NCI-H2227 (cell line): ENCODE measurements at regions not wholly inside any gene's neighbourhood (a gene's known extent, or its start where the extent isn't known, plus 50 kb on each side); places are given as distances from the start of the nearest gene placed in this dataset.
A peak's percentile ranks its signal among the peaks of the same experiment; 100 is the strongest.

Experiments
- DNase-seq: peaks from one replicate; lab custom pipeline; 2025; ENCODE audit not compliant: unreplicated experiment; lab: John Stamatoyannopoulos, UW

DNA sequence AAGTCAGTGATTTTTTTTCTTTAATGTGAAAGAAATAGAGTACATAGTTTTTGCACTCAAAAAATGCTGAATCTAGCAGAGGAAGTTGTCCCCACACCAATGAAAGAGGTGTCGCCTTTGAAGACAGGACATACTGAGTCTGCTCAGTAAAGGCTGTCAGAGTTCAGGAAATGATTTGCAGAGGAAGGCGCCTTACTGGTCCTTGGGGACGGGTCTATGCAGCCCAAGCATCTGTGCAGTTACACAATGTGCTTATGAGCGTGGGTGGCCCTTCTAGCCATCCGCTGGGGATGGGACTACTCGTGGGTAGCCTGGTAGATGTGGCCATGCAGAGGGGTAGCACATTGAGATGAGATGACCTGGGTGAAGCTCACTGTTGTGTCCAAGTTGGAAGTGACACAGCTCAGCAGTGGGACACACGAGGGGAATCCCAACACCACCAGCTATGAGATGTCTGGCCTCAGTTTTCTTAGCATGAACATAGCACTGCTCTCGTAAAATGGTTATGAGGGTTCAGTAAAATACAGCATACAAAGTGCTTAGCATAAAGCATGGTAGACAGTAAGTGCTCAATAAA lies 116.5 kb upstream of the RBPJ start:
- no peak for DNase-seq

DNA sequence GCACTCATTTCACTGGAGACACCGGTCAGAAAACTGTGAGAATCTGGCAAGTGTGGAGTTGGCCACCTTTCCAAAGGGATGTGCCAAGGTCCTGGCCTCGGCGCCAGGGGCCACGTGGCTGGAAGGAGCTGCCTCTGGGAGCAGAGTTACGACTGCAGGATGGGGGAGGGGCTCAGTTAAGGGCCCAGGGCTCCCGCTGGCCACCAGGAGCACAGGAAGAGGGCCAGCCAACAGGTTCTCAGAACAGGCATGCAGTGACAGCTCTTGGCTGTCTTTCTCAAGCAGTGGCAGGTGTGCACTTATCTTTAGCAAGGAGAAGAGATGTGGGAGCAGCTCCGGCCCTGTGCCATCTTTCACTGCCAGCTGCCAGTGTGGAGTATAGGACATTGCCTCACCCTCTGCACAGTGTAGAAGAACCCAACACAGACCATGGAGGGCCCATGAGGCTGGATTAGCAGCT lies 115.9 kb upstream of the RBPJ start:
- DNase-seq = no peak

DNA sequence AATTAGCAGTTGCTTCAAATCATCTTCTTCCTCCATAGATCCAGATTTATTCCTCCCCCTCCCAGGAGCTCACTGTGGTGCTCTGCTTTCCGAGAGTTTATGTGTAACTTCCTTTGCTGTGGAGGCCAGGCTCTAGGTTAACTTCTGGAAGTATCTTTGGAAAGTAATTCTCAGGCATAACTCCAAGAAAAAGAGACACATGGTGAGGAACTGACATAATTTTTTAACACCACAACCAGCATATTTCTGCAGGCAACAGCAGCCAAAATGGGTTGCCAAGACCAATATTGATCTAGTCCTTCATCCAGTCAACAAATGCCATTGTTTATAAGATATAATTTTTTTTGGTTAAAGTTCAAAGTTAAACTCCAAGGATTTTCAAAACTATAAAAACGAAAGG lies 114.5 kb upstream of the RBPJ start:
- DNase-seq = no peak

DNA sequence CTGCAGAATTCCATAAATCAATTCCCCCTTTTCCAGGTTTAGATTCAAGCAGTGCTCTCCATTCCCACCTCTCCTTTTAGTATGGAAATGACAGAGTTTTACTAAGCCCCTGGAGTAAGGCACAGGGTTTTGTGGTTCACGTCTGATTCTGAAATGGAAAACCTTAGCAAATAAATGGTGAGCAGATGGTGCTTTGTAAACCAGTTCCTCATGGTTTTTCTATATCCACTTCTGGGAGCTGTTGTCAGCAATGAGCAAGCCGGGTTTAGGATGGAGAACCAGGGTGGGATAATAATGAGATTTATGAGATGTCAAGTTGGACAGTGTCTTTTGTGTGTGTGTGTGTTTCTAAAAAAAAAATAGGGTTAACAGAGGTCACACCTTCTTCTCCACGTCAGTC lies 113.8 kb upstream of the RBPJ start:
- no peak for DNase-seq

DNA sequence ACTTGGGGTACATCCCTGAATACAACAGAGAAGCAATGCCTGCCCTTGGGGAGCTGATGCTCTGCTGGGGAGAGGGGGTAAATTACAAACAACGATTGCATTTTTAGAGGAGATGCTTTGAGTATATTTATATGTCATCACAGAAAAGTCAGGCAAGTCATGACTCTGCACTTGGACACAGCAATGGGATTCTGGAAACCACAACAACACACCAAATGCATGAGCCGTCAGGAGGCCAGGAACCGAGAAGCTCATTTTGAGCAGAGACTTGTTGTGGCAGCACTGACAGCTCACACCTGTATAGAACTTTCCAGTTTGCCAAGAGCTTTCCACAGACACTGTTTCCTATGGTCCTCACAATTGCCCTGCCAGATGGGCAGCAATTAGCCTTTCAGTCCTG lies 113.2 kb upstream of the RBPJ start:
- no peak for DNase-seq

DNA sequence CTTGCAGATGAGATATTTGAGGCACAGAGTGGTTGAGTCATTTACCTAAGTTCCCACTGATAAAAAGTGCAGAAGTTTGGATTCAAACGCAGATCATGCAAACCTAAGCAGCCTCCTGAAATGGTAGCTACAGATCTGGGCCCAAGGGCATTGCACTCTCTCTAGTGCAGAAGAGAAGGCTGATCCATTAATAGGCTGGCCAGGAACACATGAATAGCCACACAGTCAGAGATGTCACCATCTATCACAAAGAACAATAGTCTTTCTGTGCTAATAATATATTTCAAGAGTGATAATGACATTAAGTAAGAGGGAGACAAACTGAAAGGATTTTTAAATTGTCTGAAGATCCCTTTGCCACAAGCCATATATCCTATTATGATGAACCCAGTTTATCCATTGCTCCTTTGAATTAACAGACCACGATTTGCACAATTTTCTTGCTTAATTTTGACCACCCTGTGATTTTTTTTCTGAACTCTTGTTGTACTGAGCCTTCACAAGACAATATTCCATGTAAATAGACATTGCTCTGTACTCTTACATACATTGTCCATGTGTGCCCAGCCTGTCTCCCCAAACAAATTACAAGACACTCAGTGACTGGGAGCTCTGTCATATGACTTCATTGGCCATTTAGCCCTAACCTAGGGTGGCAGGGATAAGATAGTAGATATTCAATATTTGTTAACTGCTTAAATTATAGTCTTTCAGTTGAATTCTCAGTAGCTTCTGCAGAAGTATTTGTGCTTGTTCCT lies 112.4 kb upstream of the RBPJ start:
- no peak for DNase-seq

DNA sequence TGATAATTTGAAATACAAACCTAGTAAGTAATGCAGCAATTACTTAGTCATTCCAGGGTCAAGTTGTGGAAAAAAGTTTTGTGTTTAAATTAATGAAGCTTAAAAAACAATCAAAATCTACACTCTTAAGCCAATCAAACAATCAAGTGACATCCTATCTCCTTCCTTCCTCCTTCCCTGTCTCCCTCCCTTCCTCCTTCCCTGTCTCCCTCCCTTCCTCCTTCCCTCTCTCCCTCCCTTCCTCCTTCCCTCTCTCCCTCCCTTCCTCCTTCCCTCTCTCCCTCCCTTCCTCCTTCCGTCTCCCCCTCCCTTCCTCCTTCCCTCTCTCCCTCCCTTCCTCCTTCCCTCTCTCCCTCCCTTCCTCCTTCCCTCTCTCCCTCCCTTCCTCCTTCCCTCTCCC lies 111.4 kb upstream of the RBPJ start:
- DNase-seq = peak; percentile 3

DNA sequence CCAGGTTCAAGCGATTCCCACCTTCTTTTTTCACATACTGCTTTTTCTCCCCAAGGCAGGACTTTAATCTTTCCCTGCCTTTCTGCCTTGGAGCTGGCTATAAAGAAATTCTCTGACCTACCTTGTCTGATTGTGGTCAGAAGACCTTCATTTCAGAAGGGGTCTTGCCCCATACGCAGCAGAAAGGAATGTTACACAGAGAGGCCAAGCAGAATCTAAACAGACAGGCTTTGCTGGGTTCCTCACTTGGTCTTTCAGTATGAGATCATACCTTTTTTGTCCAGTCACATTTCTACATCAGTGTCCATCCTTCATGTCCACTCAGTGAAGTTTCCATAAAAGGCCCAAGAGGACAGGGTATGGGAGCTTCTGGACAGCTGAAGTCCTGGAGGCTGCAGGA lies 108.3 kb upstream of the RBPJ start:
- no peak for DNase-seq

DNA sequence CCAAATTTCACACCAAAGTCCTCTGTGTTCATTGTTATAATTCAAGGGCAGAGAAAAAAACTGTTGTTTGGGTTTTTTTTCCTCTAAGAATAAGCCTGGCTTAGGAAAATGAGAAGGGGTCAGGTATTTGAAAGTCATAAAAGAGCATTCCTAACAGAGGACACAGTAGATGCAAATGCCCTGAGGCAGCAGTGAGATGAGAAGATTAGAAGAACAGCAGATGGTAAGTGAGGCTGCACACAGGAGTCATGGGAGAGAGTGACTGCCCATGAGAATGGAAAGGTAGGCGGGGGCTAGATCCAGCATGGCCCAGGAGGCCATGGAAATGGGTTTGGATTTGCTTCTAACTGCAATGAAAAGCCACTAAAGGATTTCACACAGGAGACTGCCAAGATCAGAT lies 107.5 kb upstream of the RBPJ start:
- no peak for DNase-seq

DNA sequence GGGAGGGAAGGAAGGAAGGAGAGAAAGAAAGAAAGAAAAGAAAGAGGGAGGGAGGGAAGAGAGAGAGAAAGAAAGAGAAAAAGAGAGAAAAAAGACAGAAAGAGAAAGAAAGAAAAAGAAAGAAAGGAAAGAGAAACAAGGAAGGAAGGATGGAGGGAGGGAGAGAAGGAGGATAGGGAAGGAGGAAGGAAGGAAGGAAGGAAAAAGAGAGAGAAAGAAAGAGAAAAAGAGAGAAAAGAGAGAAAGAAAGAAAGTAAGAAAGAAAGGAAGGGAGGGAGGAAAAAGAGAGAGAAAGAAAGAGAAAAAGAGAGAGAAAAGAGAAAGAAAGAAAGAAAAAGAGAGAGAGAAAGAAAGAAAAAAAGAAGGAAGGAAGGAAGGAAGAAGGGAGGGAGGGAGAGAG lies 105.8 kb upstream of the RBPJ start:
- DNase-seq = no peak

DNA sequence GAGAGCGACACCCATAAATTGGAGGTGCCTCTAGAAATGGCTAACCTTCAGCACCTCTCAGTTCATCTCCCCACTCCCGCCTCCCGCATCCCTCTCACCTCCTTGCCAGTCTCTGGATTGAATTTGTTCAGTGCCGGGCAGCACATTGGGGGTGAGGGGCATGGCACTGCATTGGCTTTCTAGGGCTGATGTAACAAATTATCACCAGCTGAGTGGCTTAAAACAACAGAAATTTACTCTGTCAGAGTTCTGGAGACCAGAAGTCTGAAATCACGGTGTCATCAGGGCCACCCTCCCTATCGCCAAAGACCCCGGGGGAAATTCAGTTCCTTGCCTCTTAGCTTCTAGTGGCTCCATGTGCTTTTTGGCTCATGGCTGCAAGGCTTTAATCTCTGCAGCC lies 105.1 kb upstream of the RBPJ start:
- no peak for DNase-seq

DNA sequence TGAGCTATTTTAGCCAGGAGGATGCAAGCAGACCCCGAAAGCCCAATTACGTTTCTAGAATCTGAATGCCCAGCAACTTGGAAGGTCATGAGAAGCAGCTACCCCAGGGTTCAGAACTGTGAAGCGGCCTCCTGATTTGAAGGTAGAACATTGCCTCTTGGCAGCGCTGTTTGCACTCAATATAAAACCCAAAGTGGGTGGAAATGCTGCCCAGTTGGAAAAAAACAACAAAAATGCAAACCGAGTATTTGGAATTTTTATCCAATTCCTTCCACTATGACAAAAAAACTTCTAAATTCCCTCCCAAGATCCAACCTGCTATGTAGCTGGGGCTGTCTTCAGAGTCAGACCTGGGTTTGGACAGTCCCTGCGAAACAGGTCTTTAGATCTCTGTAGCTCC lies 103.3 kb upstream of the RBPJ start:
- DNase-seq = no peak

DNA sequence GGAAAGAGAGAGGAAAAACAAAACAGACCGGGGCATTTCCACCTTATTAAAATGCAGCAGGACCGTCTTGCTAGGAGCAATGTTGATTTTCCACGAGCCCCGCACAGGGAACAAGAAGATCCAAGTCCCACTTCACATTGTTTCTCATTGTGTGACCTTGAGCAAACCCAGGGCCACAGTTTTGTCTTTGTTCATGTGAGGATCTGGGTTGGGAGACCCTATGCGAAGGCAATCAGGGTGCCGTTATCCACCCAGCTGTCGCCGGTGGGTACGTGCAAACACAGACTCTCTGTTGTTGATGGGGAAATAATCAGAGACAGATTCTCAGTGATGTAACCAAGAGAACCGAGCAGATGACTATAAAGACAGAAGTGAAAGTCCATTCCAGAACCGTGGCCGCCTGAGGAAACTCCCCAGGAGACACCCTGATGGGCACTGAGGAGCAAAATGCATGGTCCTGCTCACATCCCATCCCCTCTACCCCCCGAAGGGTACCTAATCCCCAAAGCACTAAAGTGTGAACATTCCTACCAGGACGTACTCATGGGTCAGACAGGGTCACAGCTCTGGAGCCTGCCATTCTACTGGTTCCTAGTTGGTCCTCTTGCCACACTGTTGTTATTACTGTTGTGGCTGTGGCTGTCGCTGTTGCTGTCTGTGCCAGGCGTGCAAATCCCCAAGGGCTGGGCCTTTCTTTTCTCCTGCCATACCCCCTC lies 102.7 kb upstream of the RBPJ start:
- no peak for DNase-seq

DNA sequence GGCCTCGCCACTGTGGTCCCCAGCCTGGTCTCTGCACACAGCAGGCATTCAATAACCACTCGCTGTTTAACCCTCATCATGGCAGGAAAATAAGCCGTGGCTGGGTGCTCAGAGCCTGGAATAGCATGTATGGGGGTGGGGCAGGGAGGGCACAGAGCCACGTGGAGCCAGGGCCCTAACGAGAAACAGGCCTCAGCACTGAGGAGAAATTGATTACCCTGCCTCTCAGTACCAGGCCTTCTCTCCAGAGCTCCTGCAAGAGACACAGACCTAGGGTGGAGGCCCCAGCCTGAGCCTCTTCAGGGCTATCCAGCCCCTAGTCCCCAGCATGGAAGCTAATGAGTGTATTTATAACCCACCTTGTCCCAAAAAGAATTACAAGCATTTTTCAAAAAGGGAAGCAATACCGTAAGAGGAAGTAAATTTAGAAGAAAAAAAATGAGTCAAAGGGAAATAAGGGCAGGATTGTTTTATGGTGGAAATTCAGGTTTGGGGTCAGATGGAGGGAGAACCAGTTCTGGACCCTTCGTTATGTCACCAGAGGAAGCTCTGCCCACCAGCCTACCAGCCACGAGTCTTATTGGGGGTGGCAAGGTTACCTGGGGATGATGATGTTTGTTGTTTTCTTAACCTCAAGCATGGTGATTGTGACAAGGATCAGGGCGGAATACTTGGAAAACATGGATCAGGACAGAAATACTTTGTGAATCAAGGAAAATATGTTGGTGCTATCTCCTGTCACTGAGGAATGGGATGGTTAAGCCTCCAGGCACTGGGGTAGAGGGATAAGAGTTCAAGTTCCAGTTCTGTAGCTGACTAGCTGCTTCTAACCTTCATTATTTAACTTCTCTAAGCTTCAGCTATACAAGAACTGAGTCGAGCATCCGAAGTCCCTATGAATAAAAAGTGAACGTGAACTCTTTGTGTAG lies 101.9 kb upstream of the RBPJ start:
- no peak for DNase-seq

DNA sequence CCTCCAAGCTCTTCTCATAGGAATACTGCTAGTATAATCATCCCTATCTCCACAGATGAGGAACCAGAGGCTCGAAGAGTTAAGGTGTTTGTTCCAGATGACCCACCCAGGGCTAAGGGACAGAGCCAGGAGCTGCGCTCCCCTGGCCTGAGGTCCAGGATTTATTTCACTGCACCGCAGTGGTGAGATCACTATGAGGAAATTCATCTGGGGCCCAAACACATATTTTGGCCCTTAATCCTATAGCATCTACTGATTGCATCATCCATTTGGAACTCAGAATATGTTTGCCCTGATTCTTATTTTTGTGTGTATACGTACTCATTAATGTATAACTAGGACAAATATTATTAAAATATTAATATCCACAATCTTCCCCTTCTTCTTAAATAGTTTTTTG lies 100.1 kb upstream of the RBPJ start:
- no peak for DNase-seq

DNA sequence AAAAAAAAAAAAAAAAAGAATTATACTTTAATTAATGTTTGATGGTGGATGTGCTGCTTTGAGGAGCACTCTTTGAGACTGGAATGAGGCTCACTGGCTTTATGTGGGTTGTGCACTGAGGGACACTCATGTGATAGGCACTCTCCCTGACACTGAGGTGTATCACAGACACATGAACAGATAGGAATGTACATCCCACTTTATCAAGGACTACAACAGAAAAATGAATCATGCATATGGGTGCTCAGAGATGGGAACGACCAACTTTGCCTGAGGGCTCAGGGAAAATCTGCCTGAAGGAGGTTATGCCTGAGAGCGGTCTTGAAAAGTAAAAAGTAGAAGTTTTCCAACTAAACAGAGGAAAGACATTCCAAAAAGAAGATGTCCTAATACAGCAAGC lies 97.7 kb upstream of the RBPJ start:
- DNase-seq = no peak

DNA sequence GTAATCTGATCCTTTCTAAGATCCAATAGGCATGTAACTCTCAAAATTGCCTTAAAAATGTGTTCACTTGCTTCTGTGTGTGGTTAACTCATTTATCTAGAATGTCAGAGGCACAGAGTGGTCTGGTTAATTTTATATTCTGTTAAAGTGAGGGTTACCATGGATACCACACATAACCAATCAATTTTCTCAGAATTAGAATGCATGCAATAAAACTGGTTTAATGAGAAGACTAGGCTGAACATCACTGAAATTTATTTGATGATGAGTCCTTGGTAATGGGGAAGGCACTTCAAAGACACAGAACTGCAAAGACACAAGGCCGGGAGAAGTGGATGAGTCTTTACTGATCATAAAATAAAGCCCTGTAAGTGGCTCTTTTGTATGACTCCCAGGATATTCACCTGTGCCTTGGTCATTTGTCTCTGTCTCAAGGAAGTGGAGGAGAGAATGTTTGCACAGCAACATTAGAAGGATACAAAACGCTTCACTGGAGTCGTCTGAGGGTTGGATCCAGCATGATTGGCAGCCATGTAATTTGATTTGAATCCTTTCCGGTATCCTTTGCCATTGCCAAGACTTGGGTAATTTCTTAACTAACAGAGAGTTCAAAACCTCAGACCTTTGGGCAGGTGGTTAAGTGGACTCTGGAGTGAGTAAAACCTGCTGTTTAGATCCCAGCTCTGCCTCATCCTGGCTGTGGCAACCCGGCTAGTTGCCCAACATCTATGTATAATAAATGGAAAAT lies 94.0 kb upstream of the RBPJ start:
- peak; percentile 15 for DNase-seq

DNA sequence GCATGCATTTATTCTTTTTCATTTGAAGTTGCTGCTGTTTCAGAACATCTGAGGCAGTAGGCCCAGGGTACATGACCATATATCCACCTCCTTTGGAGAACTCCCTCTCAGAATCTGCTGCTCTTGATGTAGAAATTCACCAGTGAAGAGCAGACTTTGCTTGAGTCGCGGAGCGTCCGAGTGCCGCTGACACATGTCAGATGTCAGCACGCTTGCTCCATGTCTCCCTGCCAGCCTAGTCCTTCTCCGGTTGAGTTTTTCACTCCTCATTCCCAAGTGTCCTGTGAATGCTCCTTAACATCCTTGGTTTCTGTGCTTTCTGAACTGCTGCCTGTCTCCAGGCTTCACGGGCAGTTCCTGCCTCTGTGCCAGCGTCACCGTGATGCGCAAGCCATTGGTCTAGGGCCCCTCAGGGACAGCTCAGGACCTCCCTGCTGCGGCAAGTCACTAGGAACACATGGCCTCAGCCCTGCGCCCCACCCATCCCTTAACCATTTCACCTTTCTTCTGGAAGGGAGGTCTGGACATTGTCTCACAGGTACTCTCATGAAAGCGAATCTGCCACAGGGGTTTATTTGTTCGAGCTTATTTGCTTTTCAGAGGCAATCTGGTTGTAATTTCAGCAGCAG lies 93.1 kb upstream of the RBPJ start:
- no peak for DNase-seq

DNA sequence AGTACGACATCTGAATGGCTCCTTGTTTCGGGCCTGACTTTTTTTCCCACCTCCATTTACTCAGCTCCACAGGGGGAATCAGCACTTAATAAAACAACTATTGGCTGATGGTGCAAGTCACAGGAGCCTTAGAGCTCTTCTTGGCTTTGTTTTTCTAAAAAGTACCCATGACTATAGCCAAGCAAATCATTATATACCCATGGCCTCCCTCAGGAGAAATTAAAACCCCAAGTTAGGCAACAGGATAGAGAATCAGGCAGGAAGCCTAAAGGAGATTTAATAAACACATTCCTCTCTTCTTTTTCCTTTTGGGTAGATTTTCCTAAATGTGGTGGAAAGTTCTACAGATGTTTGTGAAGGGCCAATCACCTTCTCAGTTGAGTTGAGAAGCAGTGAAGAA lies 91.9 kb upstream of the RBPJ start:
- DNase-seq = no peak

DNA sequence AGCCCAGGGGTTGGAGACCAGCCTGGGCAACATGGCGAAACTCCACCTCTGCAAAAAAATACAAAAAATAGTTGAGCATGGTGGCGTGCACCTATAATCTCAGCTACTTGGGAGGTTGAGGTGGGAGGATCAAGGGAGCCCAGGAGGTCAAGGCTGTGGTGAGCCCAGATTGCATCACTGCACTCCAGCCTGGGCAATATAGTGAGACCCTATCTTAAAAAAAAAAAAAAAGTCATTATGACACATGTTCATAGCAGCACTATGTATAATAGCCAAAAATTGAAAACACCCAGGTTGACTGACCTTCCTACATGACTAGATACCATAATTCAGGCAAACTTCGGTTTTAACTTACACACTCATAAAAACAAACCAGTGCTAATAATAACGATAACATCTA lies 90.8 kb upstream of the RBPJ start:
- no peak for DNase-seq
